Pancreas (tissue), 10 donors: ENCODE measurements at regions not wholly inside any gene's neighbourhood (a gene's known extent, or its start where the extent isn't known, plus 50 kb on each side); places are given as distances from the start of the nearest gene placed in this dataset.

Experiments
- ATAC-seq, 4 donors: fragments of 200-7000 bp; cut with Tn5 transposase; one replicate each; pipeline versions ENCODE4 v1.8.0 to v1.9.1; 2020; ENCODE audit warnings: mild to moderate bottlenecking in 4 of 4, moderate library complexity in 4 of 4
- DNase-seq, 6 donors: peaks; one replicate each; pipeline ENCODE4 v3.0.0-alpha.2; 2020
- FAIRE-seq: peaks from 2 replicates; lab custom pipeline; 2012; peaks lifted over from hg19 to GRCh38; lab: Jason Lieb, UNC
- H3K27ac ChIP-seq, 4 donors: fragments of 200-600 bp; sonication (generic); 1 replicate in 3 of 4; 2 replicates in 1 of 4; pipeline versions ENCODE4 v1.5.0 to v1.8.0; 2020
- H3K27me3 ChIP-seq, 4 donors: fragments of 200-600 bp; one replicate each; pipeline ENCODE4 v1.8.0; 2021
- H3K36me3 ChIP-seq, 3 donors: fragments of 200-600 bp; sonication (generic) in 1 of 3; one replicate each; pipeline versions ENCODE4 v1.5.0 to v1.8.0; 2020 to 2021
- H3K4me1 ChIP-seq, 3 donors: fragments of 200-600 bp; one replicate each; pipeline ENCODE4 v1.8.0; 2021
- H3K4me3 ChIP-seq, 4 donors: fragments of 200-600 bp; sonication (generic) in 2 of 4; one replicate each; pipeline versions ENCODE4 v1.5.0 to v1.8.0; 2020 to 2021
- H3K9me3 ChIP-seq, 4 donors: fragments of 200-600 bp; one replicate each; pipeline ENCODE4 v1.8.0; 2021
- WGBS, 2 donors: extraction: QIAGEN DNeasy Blood & Tissue Kit; methylation state at CpG; one replicate each; pipeline ENCODE4 v1.1.7; 2013; 5-methylcytosine and 5-hydroxymethylcytosine counted together
- intact Hi-C, 3 donors: fragments of 100-400 bp; cut with DNase I; formaldehyde crosslinking; loops; one replicate each; pipeline versions ENCODE4 v1.11.1 to v1.14.2; 2022
- TF ChIP-seq, protein P1 (sequence below), 4 donors: fragments of 200-600 bp; sonication (generic) in 3 of 4; IDR thresholded peaks; one replicate each; pipeline versions ENCODE4 v1.5.0 to v1.8.0; 2021; ENCODE audit warnings: antibody characterized with exemption in 4 of 4
- donor health status: healthy with polysubstance abuse.
- donor health status: DM: no; HTN: no; CAD: no; lungs with moderate emphysema.
- donor health status: DM: no; HTN: no; CAD: no.
- donor health status: control.
- donor health status: control.
- donor health status: Bipolar disorder and iron deficiency.
- donor health status: DM: yes; HTN: yes; CAD: no.
- donor health status: DM: no; HTN: no; CAD: no.
- donor health status: DM: no; HTN: no; CAD: no.
- donor health status: DM: yes; HTN: yes; CAD: no.

DNA sequence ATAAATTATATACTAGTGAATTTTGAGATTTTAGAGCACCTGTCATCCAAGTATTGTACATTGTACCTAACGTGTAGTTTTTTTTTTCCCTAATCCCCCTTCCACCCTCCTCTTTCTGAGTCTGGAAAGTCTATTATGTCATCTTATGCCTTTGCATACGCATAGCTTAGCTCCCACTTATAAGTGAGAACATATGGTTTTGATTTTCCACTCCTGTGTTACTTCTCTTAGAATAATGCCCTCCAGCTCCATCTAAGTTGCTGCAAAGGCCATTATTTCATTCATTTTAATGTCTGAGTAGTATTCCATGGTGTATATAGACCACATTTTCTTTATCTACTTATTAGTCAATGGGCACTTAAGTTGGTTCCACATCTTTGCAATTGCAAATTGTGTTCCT lies 177.0 kb upstream of the C16orf82 start:
- Histone ChIP-seq H3K27ac (no peak overlapping the region), H3K9me3 (no peaks in the 10 kb centered on the region), H3K36me3 (no peaks in the 10 kb centered on the region), H3K4me1 (no peaks in the 10 kb centered on the region), H3K4me3 (no peak overlapping the region), H3K27me3 (peaks cover 0 to 8% (median 0%) of the 10 kb centered on the region in 4 donors)
- ATAC-seq (no peak), DNase-seq (no peak), FAIRE-seq (no peak)
- 30 to 42% methylated on average over 2 of the region's 2 CpGs for WGBS, 2 donors
- TF ChIP-seq, protein P1, sequence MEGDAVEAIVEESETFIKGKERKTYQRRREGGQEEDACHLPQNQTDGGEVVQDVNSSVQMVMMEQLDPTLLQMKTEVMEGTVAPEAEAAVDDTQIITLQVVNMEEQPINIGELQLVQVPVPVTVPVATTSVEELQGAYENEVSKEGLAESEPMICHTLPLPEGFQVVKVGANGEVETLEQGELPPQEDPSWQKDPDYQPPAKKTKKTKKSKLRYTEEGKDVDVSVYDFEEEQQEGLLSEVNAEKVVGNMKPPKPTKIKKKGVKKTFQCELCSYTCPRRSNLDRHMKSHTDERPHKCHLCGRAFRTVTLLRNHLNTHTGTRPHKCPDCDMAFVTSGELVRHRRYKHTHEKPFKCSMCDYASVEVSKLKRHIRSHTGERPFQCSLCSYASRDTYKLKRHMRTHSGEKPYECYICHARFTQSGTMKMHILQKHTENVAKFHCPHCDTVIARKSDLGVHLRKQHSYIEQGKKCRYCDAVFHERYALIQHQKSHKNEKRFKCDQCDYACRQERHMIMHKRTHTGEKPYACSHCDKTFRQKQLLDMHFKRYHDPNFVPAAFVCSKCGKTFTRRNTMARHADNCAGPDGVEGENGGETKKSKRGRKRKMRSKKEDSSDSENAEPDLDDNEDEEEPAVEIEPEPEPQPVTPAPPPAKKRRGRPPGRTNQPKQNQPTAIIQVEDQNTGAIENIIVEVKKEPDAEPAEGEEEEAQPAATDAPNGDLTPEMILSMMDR (IDR thresholded peaks at IDR 0.05), result no peak
- intact Hi-C loops, result no loop called here

DNA sequence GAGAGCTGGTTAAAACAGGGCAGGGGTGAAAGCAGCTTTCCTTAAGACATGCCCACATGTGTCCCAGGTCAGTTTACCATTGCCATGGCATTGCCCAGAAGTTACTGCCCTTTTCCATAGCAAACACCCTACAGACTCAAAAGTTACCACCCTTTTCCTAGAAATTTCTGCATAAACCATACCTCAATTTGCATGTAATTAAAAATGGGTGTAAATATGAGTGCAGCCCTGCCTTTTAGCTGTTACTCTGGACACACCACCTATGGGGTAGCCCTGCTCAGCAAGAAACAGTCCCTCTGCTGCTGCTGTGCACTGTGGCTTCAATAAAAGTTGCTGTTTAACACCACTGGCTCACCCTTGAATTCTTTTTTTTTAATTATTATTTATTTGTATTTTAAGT lies 168.5 kb upstream of the C16orf82 start:
- TF ChIP-seq, protein P1 (IDR thresholded peaks at IDR 0.05), result no peak
- no peak for ATAC-seq
- H3K4me3 ChIP-seq, result no peak overlapping the region
- H3K27me3 ChIP-seq, result no peaks in the 10 kb centered on the region
- intact Hi-C loops, result no loop called here
- no peak for DNase-seq
- no peaks in the 10 kb centered on the region for H3K4me1 ChIP-seq
- no peaks in the 10 kb centered on the region for H3K9me3 ChIP-seq
- no peak for FAIRE-seq
- no peaks in the 10 kb centered on the region for H3K36me3 ChIP-seq
- H3K27ac ChIP-seq, result no peak overlapping the region

DNA sequence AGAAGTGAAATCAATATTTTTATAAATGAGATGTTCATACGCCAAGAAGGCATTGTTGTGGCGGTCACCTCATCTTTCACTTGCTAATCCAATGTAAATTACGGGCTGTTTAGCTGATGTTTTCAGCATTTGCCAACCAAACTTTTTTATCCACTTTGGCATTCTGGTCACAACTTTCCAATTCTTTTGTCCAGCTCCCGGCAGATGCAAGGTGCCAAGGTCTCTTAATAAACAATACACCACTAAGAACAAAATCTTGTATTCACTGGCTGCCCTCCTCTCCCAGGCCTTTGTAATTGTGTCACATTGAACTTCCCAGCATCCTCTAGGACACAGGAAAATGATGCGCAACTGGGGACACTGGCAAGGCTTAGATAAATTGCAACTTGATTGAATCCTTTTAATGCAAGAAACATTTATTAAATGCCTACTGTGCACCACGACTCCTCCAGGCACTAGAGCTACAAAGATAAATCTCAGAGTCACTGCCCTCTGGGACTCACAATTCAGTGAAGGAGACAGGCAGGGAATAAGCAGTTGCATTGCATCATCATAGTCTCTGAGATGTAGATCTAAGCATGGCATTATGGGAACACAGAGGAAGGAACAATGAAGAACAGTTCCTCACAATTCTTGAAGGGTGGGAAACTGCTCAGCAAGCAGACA lies 165.4 kb upstream of the C16orf82 start:
- TF ChIP-seq, protein P1 (IDR thresholded peaks at IDR 0.05), result no peak
- intact Hi-C loops, result no loop called here

DNA sequence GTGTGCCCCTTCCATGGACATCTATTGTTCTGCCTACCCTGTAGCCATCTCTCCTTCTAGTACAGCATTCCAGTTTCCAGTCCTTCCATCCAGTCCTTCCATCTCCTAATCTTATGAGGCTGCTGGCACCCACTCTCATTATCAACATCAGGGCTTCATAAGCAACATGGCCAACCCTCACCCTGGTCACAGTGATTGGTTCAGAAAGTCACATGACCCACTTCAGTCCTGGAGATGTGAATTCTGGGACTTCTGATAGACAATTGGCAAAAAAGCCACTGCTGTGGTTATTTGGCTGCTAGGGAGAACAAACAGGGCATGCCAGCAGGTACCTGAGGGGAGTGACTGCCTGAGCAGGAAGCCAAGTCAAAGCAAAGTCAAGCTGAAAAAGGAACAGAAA lies 164.7 kb upstream of the C16orf82 start:
- FAIRE-seq (no peak), DNase-seq (no peak), ATAC-seq (no peak)
- H3K4me3 ChIP-seq, result no peak overlapping the region
- H3K27ac ChIP-seq, result no peak overlapping the region
- TF ChIP-seq, protein P1 (IDR thresholded peaks at IDR 0.05), result no peak
- intact Hi-C loops, result no loop called here
- no peaks in the 10 kb centered on the region for H3K9me3 ChIP-seq
- no peaks in the 10 kb centered on the region for H3K4me1 ChIP-seq
- H3K36me3 ChIP-seq, result no peaks in the 10 kb centered on the region
- no peaks in the 10 kb centered on the region for H3K27me3 ChIP-seq

More for the DNA sequence above, 165.4 kb upstream of the C16orf82 start:
- 41 to 45% methylated on average over 6 of the region's 6 CpGs for WGBS, 2 donors
- no peak for DNase-seq
- H3K9me3 ChIP-seq, result no peaks in the 10 kb centered on the region
- no peak for ATAC-seq
- H3K27me3 ChIP-seq, result no peaks in the 10 kb centered on the region
- H3K27ac ChIP-seq, result no peak overlapping the region
- no peak overlapping the region for H3K4me3 ChIP-seq
- H3K36me3 ChIP-seq, result no peaks in the 10 kb centered on the region
- no peak for FAIRE-seq
- no peaks in the 10 kb centered on the region for H3K4me1 ChIP-seq

DNA sequence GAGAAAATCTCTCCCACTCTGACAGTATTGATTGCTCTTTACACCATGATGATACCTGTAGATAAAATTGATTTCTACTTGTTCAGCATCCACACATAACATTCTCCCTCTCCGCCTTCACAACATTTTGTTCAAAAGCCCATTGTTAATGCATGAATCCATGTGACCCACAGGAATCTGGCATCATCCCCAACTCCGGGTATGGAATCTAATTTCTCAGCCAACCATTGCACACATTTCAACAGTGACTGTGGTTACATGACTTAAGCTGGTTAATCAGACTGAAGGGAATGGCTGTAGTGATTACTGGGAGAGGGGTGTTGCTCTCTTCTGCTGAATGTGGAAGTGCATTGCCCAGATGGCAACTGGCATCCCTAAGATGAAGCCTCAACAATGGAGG lies 161.4 kb upstream of the C16orf82 start:
- Histone ChIP-seq H3K4me3 (no peak overlapping the region), H3K36me3 (no peaks in the 10 kb centered on the region), H3K4me1 (no peaks in the 10 kb centered on the region), H3K27me3 (no peaks in the 10 kb centered on the region), H3K9me3 (no peaks in the 10 kb centered on the region), H3K27ac (no peak overlapping the region)
- ATAC-seq (no peak), DNase-seq (no peak), FAIRE-seq (no peak)
- intact Hi-C loops, result no loop called here
- 31 to 53% methylated on average over 2 of the region's 2 CpGs for WGBS, 2 donors
- TF ChIP-seq, protein P1 (IDR thresholded peaks at IDR 0.05), result no peak
